K562 (cell line): ENCODE measurements at regions not wholly inside any gene's neighbourhood (a gene's known extent, or its start where the extent isn't known, plus 50 kb on each side); places are given as distances from the start of the nearest gene placed in this dataset.

ENCODE experiments used
- ATAC-seq: fragments of 200-7000 bp; cut with Tn5 transposase; 3 replicates; pipeline ENCODE4 v1.9.1; 2020; ENCODE audit warnings: moderate library complexity
- BruUV-seq: library from RNA; stranded (reverse); fragments of 400-500 nt; replicated peaks from 2 replicates; lab custom pipeline; 2021; lab: Mats Ljungman, UMichigan
- CTCF ChIA-PET: fragments of 300-600 bp; formaldehyde crosslinking; extraction: SDS; loops from one replicate; lab custom pipeline; 2021; ENCODE audit warnings: low intra/inter-chr PET ratio; lab: Yijun Ruan, JAX
- POLR2A ChIA-PET: fragments of 300-600, 350-650 bp; sonication (Branson Sonifier 250); formaldehyde crosslinking; extraction: SDS; loops from one replicate; lab custom pipeline; 2021; ENCODE audit warnings: antibody characterized with exemption, inconsistent platforms; lab: Yijun Ruan, JAX
- DNase-seq, 4 experiments: peaks; one replicate each; pipeline versions ENCODE4 v3.0.0 to v3.0.0-alpha.2; 2011 to 2018; ENCODE audit warnings: low spot score in 3 of 4, mixed read lengths in 3 of 4; ENCODE audit errors: extremely low read depth in 1 of 4
- FAIRE-seq: peaks from 2 replicates; lab custom pipeline; 2011; peaks lifted over from hg19 to GRCh38; lab: Jason Lieb, UNC
- H2AFZ ChIP-seq: 2 replicates; pipeline ENCODE4 v1.6.0; 2011; ENCODE audit warnings: low read depth, low read length, control low read depth, inconsistent platforms
- H3K27ac ChIP-seq: fragments of 200-600 bp; 3 replicates; pipeline ENCODE4 v1.8.0; 2011; ENCODE audit warnings: low read depth, mild to moderate bottlenecking, control low read depth, inconsistent platforms, low read length, moderate library complexity, mixed read lengths; ENCODE audit errors: extremely low read depth
- H3K27me3 ChIP-seq, 2 experiments: fragments of 300-600 bp in 1 of 2; 2 replicates in 1 of 2; 3 replicates in 1 of 2; pipeline versions ENCODE4 v1.6.0 to v1.8.0; 2011; ENCODE audit warnings: inconsistent platforms in 2 of 2, low read length in 2 of 2, mild to moderate bottlenecking in 1 of 2, mixed read lengths in 1 of 2, moderate library complexity in 1 of 2; ENCODE audit not compliant: control insufficient read depth in 2 of 2, insufficient read depth in 2 of 2
- H3K36me3 ChIP-seq: fragments of 300-600 bp; 3 replicates; pipeline ENCODE4 v1.8.0; 2011; ENCODE audit warnings: mild to moderate bottlenecking, low read length, inconsistent platforms; ENCODE audit not compliant: control insufficient read depth, insufficient read depth
- H3K4me1 ChIP-seq, 2 experiments: fragments of 200-600 bp in 1 of 2; replicated peaks in 1 of 2; 2 replicates in 1 of 2; 3 replicates in 1 of 2; pipeline versions ENCODE4 v1.5.1 to v1.8.0; 2011; ENCODE audit warnings: inconsistent platforms in 2 of 2, low read length in 2 of 2, mild to moderate bottlenecking in 1 of 2, mixed read lengths in 1 of 2, moderate library complexity in 1 of 2; ENCODE audit not compliant: control insufficient read depth in 2 of 2, insufficient read depth in 2 of 2
- H3K4me2 ChIP-seq: 2 replicates; pipeline ENCODE4 v1.6.1; 2011; ENCODE audit warnings: low read length, control low read depth, inconsistent platforms, mixed read lengths; ENCODE audit not compliant: insufficient read depth
- H3K4me3 ChIP-seq: fragments of 200-600 bp; sonication (generic), shearing (Covaris generic); 2 replicates; pipeline ENCODE4 v1.5.1; 2016; ENCODE audit warnings: control low read depth, inconsistent platforms
- H3K79me2 ChIP-seq: fragments of 200-600 bp; 3 replicates; pipeline ENCODE4 v1.8.0; 2011; ENCODE audit warnings: low read length, inconsistent platforms; ENCODE audit not compliant: control insufficient read depth, insufficient read depth
- H3K9ac ChIP-seq, 2 experiments: 2 replicates each; pipeline versions ENCODE4 v1.6.0 to v1.6.1; 2011; ENCODE audit warnings: low read depth in 2 of 2, low read length in 2 of 2, control low read depth in 1 of 2, inconsistent platforms in 1 of 2, mild to moderate bottlenecking in 1 of 2, mixed read lengths in 1 of 2; ENCODE audit not compliant: insufficient read depth in 1 of 2
- H3K9me1 ChIP-seq: one replicate; pipeline ENCODE4 v1.6.0; 2011; ENCODE audit warnings: inconsistent platforms, mild to moderate bottlenecking, low read length, moderate library complexity; ENCODE audit not compliant: control insufficient read depth, insufficient read depth
- H3K9me3 ChIP-seq: replicated peaks from 2 replicates; pipeline ENCODE4 v1.5.1; 2011; ENCODE audit warnings: low read depth, low read length, inconsistent platforms; ENCODE audit not compliant: control insufficient read depth, insufficient read depth
- H4K20me1 ChIP-seq: replicated peaks from 2 replicates; pipeline ENCODE4 v1.6.1; 2011; ENCODE audit warnings: low read length, inconsistent platforms, mixed read lengths; ENCODE audit not compliant: control insufficient read depth, insufficient read depth
- DDX20 ChIP-seq: fragments of 450-650 bp; IDR thresholded peaks from 2 replicates; pipeline ENCODE4 v1.6.1; 2016; ENCODE audit warnings: missing genetic modification characterization, low read depth, mild to moderate bottlenecking, missing compliant biosample characterization, moderate library complexity
- DNMT1 ChIP-seq: fragments of 450-650 bp; IDR thresholded peaks from 2 replicates; pipeline ENCODE4 v1.6.1; 2016; ENCODE audit warnings: antibody characterized with exemption, mild to moderate bottlenecking
- ELK3 ChIP-seq: fragments of 450-650 bp; formaldehyde crosslinking; IDR thresholded peaks from 2 replicates; pipeline ENCODE4 v1.4.0; 2020; ENCODE audit warnings: mild to moderate bottlenecking
- KDM4B ChIP-seq, 2 experiments: fragments of 450-650 bp in 1 of 2; sonication (generic) in 1 of 2; IDR thresholded peaks; 2 replicates each; pipeline ENCODE4 v1.6.1; 2016 to 2017; ENCODE audit warnings: borderline replicate concordance in 2 of 2, antibody characterized with exemption in 1 of 2, low read depth in 1 of 2, mild to moderate bottlenecking in 1 of 2
- L3MBTL2 ChIP-seq: fragments of 450-650 bp; IDR thresholded peaks from 2 replicates; pipeline ENCODE4 v1.6.1; 2016; ENCODE audit warnings: mild to moderate bottlenecking, moderate library complexity
- MCM5 ChIP-seq: fragments of 450-650 bp; IDR thresholded peaks from 2 replicates; pipeline ENCODE4 v1.6.1; 2016; ENCODE audit warnings: low read depth
- TEAD1 ChIP-seq, 2 experiments: fragments of 450-650 bp in 1 of 2; sonication (generic) in 1 of 2; formaldehyde crosslinking; IDR thresholded peaks; 2 replicates each; pipeline versions ENCODE4 v1.4.0 to v1.8.0; 2020 to 2022; ENCODE audit warnings: mild to moderate bottlenecking in 2 of 2, missing genetic modification reagents in 1 of 2
- ZNF398 ChIP-seq: fragments of 250-450 bp; sonication (Bioruptor Pico); IDR thresholded peaks from 2 replicates; pipeline ENCODE4 v1.8.0; 2021; ENCODE audit warnings: moderate library complexity, mild to moderate bottlenecking, inconsistent platforms
- ZNF444 ChIP-seq: fragments of 250-450 bp; sonication (Bioruptor Pico); IDR thresholded peaks from 2 replicates; pipeline ENCODE4 v1.4.0; 2020; ENCODE audit warnings: mild to moderate bottlenecking, moderate library complexity
- ZNF592 ChIP-seq: fragments of 450-650 bp; IDR thresholded peaks from 2 replicates; pipeline ENCODE4 v1.6.1; 2017; ENCODE audit warnings: antibody characterized with exemption, mild to moderate bottlenecking
- ZNF696 ChIP-seq: fragments of 250-450 bp; sonication (Bioruptor Pico); conservative IDR thresholded peaks from 2 replicates; pipeline ENCODE4 v1.4.0; 2020; ENCODE audit warnings: mild to moderate bottlenecking, moderate library complexity
- ZNF766 ChIP-seq: fragments of 200-800 bp; sonication (Bioruptor generic); conservative IDR thresholded peaks from 2 replicates; pipeline ENCODE4 v1.6.1; 2016; ENCODE audit warnings: missing genetic modification characterization, missing compliant biosample characterization
- WGBS: fragments of 100-300 bp; shearing (Covaris generic); methylation state at CpG from one replicate; pipeline ENCODE4 v1.1.6; 2016; ENCODE audit warnings: low coverage, mixed read lengths; ENCODE audit not compliant: insufficient coverage; ENCODE audit errors: missing lambda C conversion rate; 5-methylcytosine and 5-hydroxymethylcytosine counted together
- in situ Hi-C: fragments of 300-500 bp; cut with MboI; formaldehyde crosslinking; loops from 4 replicates; pipeline ENCODE4 v1.15.0; 2018; ENCODE audit warnings: inconsistent platforms, mixed read lengths
- intact Hi-C: fragments of 100-400 bp; cut with micrococcal nuclease; formaldehyde crosslinking; loops from 2 replicates; pipeline ENCODE4 v1.14.2; 2022
- TF ChIP-seq, protein P1 (sequence below): fragments of 250-450 bp; sonication (Bioruptor Pico); IDR thresholded peaks from 2 replicates; pipeline ENCODE4 v1.5.0; 2021; ENCODE audit warnings: mild to moderate bottlenecking, borderline replicate concordance

GRCh38 chrX:68999931-69000330 lies 165.3 kb downstream of the PJA1 start:
- Histone ChIP-seq H3K4me3 (no peak overlapping the region), H3K27ac (no peak overlapping the region), H3K27me3 (peaks cover 0 to 4% of the 10 kb centered on the region in 2 experiments; a peak in 3 of 5 replicates), H4K20me1 (0 out of 2 replicates have a peak, but pooled peaks cover 3% of the 10 kb centered on the region), H3K9me3 (no peaks in the 10 kb centered on the region), H3K79me2 (no peaks in the 10 kb centered on the region), H2AFZ (no peak overlapping the region), H3K36me3 (no peaks in the 10 kb centered on the region), H3K4me2 (no peak overlapping the region), H3K9ac (no peak overlapping the region), H3K9me1 (no peaks in the 10 kb centered on the region), H3K4me1 (no peaks in the 10 kb centered on the region)
- intact Hi-C loops = no loop called here
- no peak for DNase-seq
- in situ Hi-C loops = no loop called here
- no peak for FAIRE-seq
- POLR2A ChIA-PET = no interaction called here
- no peak for ATAC-seq
- no TSS peak for BruUV-seq
- CTCF ChIA-PET = no interaction called here
- WGBS = 0% methylated on average over 2 of the region's 2 CpGs
- TF ChIP-seq ZNF766 (CRISPR knock-in tag) (no peak), ZNF398 (CRISPR knock-in tag) (no peak), L3MBTL2 (no peak), ZNF592 (no peak), TEAD1 (CRISPR knock-in tag; IDR thresholded peaks at IDR 0.05) (no peak), DNMT1 (no peak), MCM5 (no peak), ELK3 (no peak), ZNF444 (CRISPR knock-in tag) (no peak), DDX20 (tag) (no peak), ZNF696 (CRISPR knock-in tag) (no peak), KDM4B (IDR thresholded peaks at IDR 0.05; ENCODE audit: borderline replicate concordance in 2 of 2, low read depth in 1 of 2) (no peak)
- TF ChIP-seq, protein P1, sequence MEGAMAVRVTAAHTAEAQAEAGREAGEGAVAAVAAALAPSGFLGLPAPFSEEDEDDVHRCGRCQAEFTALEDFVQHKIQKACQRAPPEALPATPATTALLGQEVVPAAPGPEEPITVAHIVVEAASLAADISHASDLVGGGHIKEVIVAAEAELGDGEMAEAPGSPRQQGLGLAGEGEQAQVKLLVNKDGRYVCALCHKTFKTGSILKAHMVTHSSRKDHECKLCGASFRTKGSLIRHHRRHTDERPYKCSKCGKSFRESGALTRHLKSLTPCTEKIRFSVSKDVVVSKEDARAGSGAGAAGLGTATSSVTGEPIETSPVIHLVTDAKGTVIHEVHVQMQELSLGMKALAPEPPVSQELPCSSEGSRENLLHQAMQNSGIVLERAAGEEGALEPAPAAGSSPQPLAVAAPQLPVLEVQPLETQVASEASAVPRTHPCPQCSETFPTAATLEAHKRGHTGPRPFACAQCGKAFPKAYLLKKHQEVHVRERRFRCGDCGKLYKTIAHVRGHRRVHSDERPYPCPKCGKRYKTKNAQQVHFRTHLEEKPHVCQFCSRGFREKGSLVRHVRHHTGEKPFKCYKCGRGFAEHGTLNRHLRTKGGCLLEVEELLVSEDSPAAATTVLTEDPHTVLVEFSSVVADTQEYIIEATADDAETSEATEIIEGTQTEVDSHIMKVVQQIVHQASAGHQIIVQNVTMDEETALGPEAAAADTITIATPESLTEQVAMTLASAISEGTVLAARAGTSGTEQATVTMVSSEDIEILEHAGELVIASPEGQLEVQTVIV = no peak
